ENCODE measurements at regions not wholly inside any gene's neighbourhood (a gene's known extent, or its start where the extent isn't known, plus 50 kb on each side); places are given as distances from the start of the nearest gene placed in this dataset.

DNA sequence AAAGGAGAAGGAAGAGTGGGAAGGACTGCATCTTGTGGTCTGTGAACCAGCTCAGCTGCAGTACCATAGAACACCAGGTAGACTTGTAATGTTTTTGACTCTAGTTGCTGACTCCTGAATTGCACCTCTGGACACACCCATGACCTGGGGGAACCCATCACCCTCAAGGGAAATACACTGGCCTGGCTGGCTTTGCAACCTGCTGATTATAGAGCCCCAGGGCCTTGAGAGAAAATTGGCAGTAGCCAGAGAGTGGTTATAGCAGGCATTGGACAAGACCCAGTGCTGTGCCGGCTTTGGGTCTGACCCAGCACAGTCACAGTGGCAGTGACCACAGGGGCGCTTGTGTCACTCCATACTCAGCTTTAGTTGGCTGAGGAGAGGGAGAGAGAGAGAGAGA is 902.3 kb downstream of the GRID1 start:
- DNase-seq (no peak), ATAC-seq (no peak)
- TF ChIP-seq CTCF (IDR thresholded peaks at IDR 0.05) = no peak
- no peak overlapping the region for H3K27ac ChIP-seq
- no peaks in the 10 kb centered on the region for H3K36me3 ChIP-seq
- no peaks in the 10 kb centered on the region for H3K27me3 ChIP-seq
- no peak overlapping the region for H3K4me3 ChIP-seq
- intact Hi-C loops (cut with DNase I) = no loop called here
- peaks cover 0 to 6% of the 10 kb centered on the region in 2 donors for H3K9me3 ChIP-seq
- H3K4me1 ChIP-seq = no peaks in the 10 kb centered on the region

- no peak for TF ChIP-seq CTCF (IDR thresholded peaks at IDR 0.05)
- intact Hi-C loops (cut with DNase I) = no loop called here
- no peak for ATAC-seq
Measured at GRCh38 chr10:85477979-85478378, 888.6 kb downstream of the GRID1 start.

GRCh38 chr10:85490431-85490830 is 876.2 kb downstream of the GRID1 start:
- Histone ChIP-seq H3K27ac (no peak overlapping the region), H3K27me3 (no peaks in the 10 kb centered on the region), H3K4me3 (no peak overlapping the region), H3K9me3 (peaks cover 0 to 4% of the 10 kb centered on the region in 2 donors), H3K4me1 (no peaks in the 10 kb centered on the region), H3K36me3 (no peaks in the 10 kb centered on the region)
- no peak for ATAC-seq
- intact Hi-C loops (cut with DNase I) = no loop called here
- TF ChIP-seq CTCF (IDR thresholded peaks at IDR 0.05) = no peak
- DNase-seq = no peak

More at GRCh38 chr10:85477979-85478378, 888.6 kb downstream of the GRID1 start:
- H3K27me3 ChIP-seq = no peaks in the 10 kb centered on the region
- H3K4me1 ChIP-seq = no peaks in the 10 kb centered on the region
- H3K36me3 ChIP-seq = no peaks in the 10 kb centered on the region
- no peak overlapping the region for H3K4me3 ChIP-seq
- peaks cover 0 to 6% of the 10 kb centered on the region in 2 donors for H3K9me3 ChIP-seq
- DNase-seq = no peak
- no peak overlapping the region for H3K27ac ChIP-seq

DNA sequence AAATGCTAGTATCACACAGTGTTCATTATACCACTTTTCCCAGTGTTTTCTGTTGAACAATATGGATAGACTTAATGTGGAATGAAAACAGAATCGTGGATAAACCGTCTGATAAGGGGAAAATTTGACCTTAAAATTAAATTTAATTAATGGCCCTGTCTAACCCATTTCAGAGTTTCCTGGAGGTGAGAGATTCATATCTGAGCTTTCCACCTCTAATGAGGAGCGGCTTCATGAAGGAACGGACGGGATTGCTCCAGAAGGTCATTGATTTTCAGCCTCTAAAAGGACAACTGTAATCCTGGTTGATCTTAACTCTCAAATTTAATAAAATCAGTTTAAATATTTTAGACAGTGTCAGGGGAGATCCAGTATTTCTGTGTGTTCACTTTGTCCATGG is 874.9 kb downstream of the GRID1 start:
- Histone ChIP-seq H3K27me3 (no peaks in the 10 kb centered on the region), H3K9me3 (peaks cover 0 to under 1% of the 10 kb centered on the region in 2 donors), H3K4me1 (no peaks in the 10 kb centered on the region), H3K4me3 (no peak overlapping the region), H3K27ac (no peak overlapping the region), H3K36me3 (no peaks in the 10 kb centered on the region)
- TF ChIP-seq CTCF (IDR thresholded peaks at IDR 0.05) = no peak
- intact Hi-C loops (cut with DNase I) = no loop called here
- ATAC-seq (no peak), DNase-seq (no peak)

DNA sequence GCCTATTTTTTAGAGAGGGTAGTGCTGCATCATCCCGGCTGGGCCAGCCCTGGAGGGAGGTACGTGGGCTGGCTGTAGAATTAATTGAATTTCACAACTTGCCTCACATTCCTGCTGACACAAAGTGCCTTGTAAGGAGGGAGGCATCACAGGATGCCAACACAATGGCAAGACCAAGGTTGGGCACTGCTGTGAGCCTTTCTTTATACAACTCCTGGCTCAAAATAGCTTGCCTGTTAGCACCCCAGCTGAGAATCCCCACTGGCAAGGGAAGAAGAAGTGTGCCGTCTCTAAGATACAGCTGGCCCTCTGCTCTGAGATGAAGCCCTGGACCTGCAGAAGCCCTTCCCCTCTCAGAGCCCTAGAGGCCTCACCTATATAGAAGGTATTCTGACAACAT is 873.9 kb downstream of the GRID1 start:
- peak in 1 of 4 donors; percentile 24 for DNase-seq
- no peaks in the 10 kb centered on the region for H3K27me3 ChIP-seq
- no peaks in the 10 kb centered on the region for H3K4me1 ChIP-seq
- ATAC-seq = no peak
- H3K9me3 ChIP-seq = no peaks in the 10 kb centered on the region
- no peak overlapping the region for H3K4me3 ChIP-seq
- H3K36me3 ChIP-seq = no peaks in the 10 kb centered on the region
- intact Hi-C loops (cut with DNase I) = no loop called here
- H3K27ac ChIP-seq = no peak overlapping the region
- TF ChIP-seq CTCF (IDR thresholded peaks at IDR 0.05) = no peak

Measured in left lung (tissue), 4 donors.